Epithelial cell of esophagus (primary cell): ENCODE measurements at regions not wholly inside any gene's neighbourhood (a gene's known extent, or its start where the extent isn't known, plus 50 kb on each side); places are given as distances from the start of the nearest gene placed in this dataset.

ENCODE experiments used
- DNase-seq: peaks from one replicate; pipeline ENCODE4 v3.0.0; 2010; ENCODE audit warnings: low read depth
- H3K4me3 ChIP-seq: 2 replicates; pipeline ENCODE4 v1.5.1; 2011; ENCODE audit warnings: mild to moderate bottlenecking, low read length, control low read depth
- TF ChIP-seq, protein P1 (sequence below): IDR thresholded peaks from 2 replicates; pipeline ENCODE4 v1.5.1; 2011; ENCODE audit warnings: low read depth, mild to moderate bottlenecking, low read length, control low read depth, inconsistent platforms; ENCODE audit not compliant: insufficient read depth; ENCODE audit errors: missing control alignments

DNA sequence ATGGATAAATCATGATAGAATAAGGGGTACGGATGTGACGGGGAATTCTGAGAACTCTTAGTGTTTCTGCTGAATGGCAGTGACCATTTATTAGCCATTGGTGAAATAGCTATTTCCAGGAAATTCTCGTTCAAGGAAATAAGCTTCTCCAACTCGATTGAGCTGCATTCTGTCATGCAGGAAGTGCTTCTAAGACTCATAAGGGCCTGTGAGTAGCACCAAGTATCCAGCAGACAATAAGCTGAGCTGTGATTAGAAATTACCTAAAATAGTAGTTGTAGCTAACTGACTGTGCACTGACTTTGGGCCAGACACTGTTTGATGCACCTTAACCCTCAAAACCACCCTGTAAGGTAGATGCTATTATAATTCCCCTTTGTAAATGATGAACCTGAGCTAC lies 107.8 kb upstream of the IRX5 start:
- H3K4me3 ChIP-seq = no peak overlapping the region
- DNase-seq = no peak
- TF ChIP-seq, protein P1, sequence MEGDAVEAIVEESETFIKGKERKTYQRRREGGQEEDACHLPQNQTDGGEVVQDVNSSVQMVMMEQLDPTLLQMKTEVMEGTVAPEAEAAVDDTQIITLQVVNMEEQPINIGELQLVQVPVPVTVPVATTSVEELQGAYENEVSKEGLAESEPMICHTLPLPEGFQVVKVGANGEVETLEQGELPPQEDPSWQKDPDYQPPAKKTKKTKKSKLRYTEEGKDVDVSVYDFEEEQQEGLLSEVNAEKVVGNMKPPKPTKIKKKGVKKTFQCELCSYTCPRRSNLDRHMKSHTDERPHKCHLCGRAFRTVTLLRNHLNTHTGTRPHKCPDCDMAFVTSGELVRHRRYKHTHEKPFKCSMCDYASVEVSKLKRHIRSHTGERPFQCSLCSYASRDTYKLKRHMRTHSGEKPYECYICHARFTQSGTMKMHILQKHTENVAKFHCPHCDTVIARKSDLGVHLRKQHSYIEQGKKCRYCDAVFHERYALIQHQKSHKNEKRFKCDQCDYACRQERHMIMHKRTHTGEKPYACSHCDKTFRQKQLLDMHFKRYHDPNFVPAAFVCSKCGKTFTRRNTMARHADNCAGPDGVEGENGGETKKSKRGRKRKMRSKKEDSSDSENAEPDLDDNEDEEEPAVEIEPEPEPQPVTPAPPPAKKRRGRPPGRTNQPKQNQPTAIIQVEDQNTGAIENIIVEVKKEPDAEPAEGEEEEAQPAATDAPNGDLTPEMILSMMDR = no peak

DNA sequence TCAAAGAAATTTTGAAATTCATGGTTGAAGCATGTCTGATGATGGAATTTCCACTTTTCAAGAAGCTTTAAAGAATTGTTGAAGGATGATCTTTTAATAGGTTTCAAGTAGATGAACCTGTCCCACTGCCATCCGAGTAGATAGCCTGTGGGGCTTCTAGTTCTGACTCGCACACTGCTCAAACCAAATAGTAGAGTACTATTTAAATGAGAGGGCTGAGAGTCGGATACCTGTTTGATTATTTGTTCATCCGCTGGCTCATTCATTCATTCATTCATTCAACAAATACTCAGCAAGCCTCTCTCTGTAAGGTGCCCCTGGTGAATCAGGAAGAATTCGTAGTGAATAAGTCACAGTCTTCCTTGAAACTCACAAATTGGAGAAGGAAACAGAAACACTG lies 108.2 kb upstream of the IRX5 start:
- TF ChIP-seq, protein P1 = no peak
- DNase-seq = peak; percentile 87
- H3K4me3 ChIP-seq = no peak overlapping the region

DNA sequence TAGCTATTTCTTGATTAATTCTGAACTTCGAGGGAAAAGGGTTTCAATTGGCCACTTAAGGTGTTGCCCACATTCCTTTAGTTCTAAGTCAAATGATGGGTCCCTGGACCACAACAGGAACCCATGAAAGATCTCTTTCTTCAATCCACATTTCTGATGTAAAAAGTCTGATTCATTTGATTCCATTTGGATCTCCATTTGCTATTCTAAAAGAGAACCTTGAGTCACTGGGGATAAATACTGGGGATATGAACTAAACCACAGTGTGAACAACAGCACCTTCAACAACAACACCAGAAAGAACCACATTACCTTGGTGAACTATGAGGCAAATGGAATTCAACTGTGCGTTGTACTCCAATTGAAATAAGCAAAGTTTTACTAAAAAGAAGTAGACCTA lies 108.9 kb upstream of the IRX5 start:
- peak; percentile 53 for DNase-seq
- TF ChIP-seq, protein P1 = no peak
- H3K4me3 ChIP-seq = no peak overlapping the region

DNA sequence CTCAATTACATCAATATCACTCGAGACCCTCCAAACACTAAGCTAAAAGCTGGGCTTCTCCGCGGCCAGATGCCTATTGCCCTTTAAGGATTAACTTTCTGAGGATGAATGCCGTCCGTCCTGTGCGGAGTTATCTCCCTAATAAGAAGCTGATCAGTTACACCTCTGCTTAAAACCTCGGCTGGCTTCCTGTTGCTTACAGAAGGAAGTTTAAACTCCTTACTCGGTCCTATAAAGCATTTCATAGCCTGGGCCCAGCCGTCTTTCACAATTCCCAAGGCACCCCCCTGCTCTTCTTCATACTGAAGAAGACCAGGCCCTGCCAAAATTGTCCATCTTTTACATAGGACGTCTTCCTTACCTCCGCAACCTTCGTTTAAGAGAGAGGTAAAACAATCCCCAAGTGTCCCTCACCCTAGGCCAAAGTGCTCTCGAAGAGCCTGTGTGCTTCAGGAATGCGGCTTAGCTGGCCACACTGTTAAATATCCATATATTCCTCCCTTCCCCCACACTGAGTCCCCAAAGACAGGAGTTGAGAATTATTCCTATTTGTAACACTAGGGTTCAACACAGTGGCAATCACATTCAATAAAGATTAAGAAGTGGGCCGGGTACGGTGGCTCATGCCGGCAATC lies 112.6 kb upstream of the IRX5 start:
- no peak for DNase-seq
- H3K4me3 ChIP-seq = no peak overlapping the region
- TF ChIP-seq, protein P1 = no peak

DNA sequence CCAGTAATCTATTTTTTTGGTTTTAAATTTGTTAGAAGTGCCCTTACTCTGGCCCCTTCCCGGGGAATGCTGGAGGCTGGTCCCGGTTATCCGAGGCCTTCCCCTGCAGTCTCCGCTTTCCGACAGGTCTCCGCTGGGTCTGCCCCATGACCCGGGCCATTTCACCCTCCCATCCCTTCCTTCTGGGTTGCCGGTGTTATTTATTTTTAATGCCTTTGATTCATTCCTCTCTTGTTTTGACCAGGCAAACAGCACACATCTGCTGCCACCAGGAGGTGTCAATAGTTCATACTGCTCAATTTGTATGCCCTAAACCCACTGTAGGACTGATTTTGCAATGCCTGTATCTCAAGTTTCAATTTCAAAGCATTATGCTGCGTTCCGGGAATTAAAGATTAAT lies 113.2 kb upstream of the IRX5 start:
- TF ChIP-seq, protein P1 = peak; percentile 72
- DNase-seq = peak; percentile 70
- H3K4me3 ChIP-seq = no peak overlapping the region

DNA sequence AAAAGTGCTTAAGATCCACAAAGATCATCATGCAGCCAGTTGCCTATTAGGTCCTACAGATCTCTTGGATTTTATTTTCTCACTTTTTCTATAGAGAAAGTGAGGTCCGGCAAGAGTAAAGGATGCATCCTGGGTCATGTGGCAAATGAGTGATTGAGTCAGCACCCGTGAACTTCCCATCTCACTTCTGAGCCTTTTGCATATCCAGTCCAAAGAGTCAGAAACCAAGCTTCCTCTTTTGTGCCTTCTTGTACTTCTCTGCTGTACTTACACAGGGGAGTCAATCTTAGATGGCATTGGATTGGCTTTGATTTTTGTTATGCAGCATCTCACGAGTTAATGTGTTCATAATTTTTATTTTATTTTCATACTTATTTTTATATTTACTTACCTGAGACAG lies 114.2 kb upstream of the IRX5 start:
- DNase-seq = no peak
- H3K4me3 ChIP-seq = no peak overlapping the region
- TF ChIP-seq, protein P1 = no peak

DNA sequence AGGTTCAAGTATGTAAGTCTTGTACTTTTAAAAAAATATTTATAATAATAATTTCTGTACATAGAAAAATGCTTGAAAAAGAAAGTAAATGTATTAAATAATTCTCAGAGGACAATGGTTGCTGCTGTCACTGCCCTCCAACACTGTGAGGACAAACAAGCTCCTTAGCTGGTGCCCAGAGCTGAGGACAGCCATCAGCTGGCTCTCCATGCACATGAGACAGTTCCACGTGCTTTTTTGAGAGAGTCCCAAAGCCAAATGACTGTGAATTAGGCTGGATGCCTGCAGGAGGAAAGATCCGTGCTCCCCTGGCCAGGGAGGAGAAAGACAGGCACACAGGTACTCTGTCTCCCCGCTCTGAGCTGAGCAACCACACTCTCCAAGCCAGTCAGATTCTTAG lies 115.5 kb upstream of the IRX5 start:
- H3K4me3 ChIP-seq = no peak overlapping the region
- no peak for DNase-seq
- TF ChIP-seq, protein P1 = no peak
